Hepatocyte (in vitro differentiated cells): ENCODE measurements at regions not wholly inside any gene's neighbourhood (a gene's known extent, or its start where the extent isn't known, plus 50 kb on each side); places are given as distances from the start of the nearest gene placed in this dataset.

Experiments used
- CTCF ChIP-seq: fragments of 200-600 bp; sonication (generic); IDR thresholded peaks from 2 replicates; pipeline ENCODE4 v1.5.1; 2016; ENCODE audit warnings: antibody characterized with exemption, mild to moderate bottlenecking; ENCODE audit not compliant: poor library complexity
- EZH2 ChIP-seq: fragments of 200-600 bp; sonication (generic); IDR thresholded peaks from 2 replicates; pipeline ENCODE4 v1.6.1; 2016; ENCODE audit warnings: antibody characterized with exemption, mild to moderate bottlenecking, borderline replicate concordance

DNA sequence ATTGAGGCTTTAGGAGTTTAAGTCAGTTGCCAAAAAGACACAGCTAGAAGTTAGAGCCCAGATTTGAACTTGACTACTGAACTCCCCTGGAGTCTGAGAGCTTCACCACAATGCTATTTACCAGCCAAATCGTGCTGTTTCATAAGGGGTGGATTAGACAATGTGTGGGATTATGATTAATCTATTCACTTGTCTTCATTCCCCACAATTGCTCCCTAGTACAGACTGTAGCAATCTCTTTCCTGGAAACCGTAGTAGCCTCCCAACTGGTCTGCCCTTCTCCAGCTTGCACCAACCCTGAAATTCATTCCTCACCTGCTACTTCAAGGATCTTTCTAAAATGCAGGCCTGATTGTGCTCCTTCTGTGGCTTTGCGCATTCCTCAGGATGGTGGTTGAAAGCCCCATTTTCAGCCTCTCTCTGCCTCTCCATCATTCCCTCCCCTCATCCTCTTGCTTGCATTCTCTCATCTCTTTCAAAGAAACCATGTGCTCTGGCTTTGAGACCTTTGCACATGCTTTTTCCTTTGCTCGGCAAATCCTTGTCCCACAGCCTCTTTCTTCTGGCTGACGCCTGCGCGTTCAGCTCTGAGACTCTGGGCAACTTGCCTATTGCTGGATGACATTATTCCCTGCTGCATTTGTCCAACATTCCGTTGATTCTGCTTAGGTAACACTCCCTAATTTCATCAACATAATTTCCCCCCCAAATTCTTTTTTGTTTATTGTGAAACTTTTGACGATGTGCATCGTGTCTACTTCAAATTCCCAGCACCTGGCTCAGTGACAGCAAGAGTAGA, 145.1 kb downstream of the ADRA2A start:
- TF ChIP-seq CTCF (no peak), EZH2 (no peak)
